Activated naive CD8-positive, alpha-beta T cell treated with anti-CD3 and anti-CD28 coated beads, Interleukin-2, amount 10 ng/mL, durations not matched to agents 7 days and 5 days (primary cell): ENCODE measurements at regions not wholly inside any gene's neighbourhood (a gene's known extent, or its start where the extent isn't known, plus 50 kb on each side); places are given as distances from the start of the nearest gene placed in this dataset.

ENCODE experiments used
- ATAC-seq: fragments of 150-1000 bp; cut with Tn5 transposase; one replicate; pipeline ENCODE4 v1.10.0; 2021; ENCODE audit warnings: low read depth, moderate library complexity
- POLR2A ChIA-PET: fragments of 350-600 bp; sonication (Branson Sonifier 250); formaldehyde crosslinking; loops from one replicate; lab custom pipeline; 2021; ENCODE audit warnings: antibody characterized with exemption; lab: Charles Lee
- DNase-seq: peaks from one replicate; pipeline ENCODE4 v3.0.0; 2021
- H3K27ac Mint-ChIP-seq: one replicate; pipeline ENCODE4 v1.8.0; 2022; ENCODE audit warnings: mild to moderate bottlenecking, mixed read lengths
- H3K27me3 Mint-ChIP-seq: one replicate; pipeline ENCODE4 v1.8.0; 2022; ENCODE audit warnings: mild to moderate bottlenecking, moderate library complexity, mixed read lengths
- H3K36me3 Mint-ChIP-seq: one replicate; pipeline ENCODE4 v1.8.0; 2021; ENCODE audit warnings: mild to moderate bottlenecking, mixed read lengths
- H3K4me1 Mint-ChIP-seq: one replicate; pipeline ENCODE4 v1.8.0; 2021; ENCODE audit warnings: mixed read lengths
- H3K4me3 Mint-ChIP-seq: one replicate; pipeline ENCODE4 v1.8.0; 2022; ENCODE audit warnings: mild to moderate bottlenecking, moderate library complexity, mixed read lengths
- H3K9me3 Mint-ChIP-seq: one replicate; pipeline ENCODE4 v1.8.0; 2021; ENCODE audit warnings: mixed read lengths

GRCh38 chr5:155492191-155492590 lies 478.6 kb downstream of the KIF4B start:
- no peak overlapping the region for H3K4me3 Mint-ChIP-seq
- no peak for ATAC-seq
- no peaks in the 10 kb centered on the region for H3K4me1 Mint-ChIP-seq
- DNase-seq: no peak
- no peak overlapping the region for H3K27ac Mint-ChIP-seq
- POLR2A ChIA-PET: no interaction called here
- H3K9me3 Mint-ChIP-seq: no peaks in the 10 kb centered on the region
- no peaks in the 10 kb centered on the region for H3K27me3 Mint-ChIP-seq
- no peaks in the 10 kb centered on the region for H3K36me3 Mint-ChIP-seq

DNA sequence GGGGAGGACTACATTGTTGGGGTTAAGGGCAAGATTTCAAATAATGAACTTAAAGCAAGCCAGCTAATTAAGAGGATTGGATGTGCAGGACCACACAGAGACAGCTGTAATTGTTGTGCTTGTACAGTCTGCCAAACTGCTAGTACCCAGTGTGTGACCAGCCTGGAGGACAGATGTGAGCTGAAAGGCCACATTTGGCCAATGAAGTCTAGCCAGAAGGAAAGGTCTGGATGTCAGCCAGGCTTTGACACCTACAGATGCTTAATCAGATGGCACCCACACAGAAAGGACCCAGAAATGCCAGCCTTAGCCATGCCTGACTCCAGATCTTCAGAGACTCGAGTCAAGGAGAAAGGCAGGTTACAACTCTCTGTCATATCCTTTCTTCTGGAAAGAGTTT lies 491.1 kb downstream of the KIF4B start:
- Mint-ChIP-seq H3K27me3 (no peaks in the 10 kb centered on the region), H3K9me3 (no peaks in the 10 kb centered on the region), H3K36me3 (no peaks in the 10 kb centered on the region), H3K4me3 (no peak overlapping the region), H3K4me1 (no peaks in the 10 kb centered on the region), H3K27ac (no peak overlapping the region)
- ATAC-seq: no peak
- no peak for DNase-seq
- POLR2A ChIA-PET: no interaction called here

- Mint-ChIP-seq H3K9me3 (no peaks in the 10 kb centered on the region), H3K4me1 (no peaks in the 10 kb centered on the region), H3K27ac (no peak overlapping the region), H3K27me3 (no peaks in the 10 kb centered on the region), H3K4me3 (no peak overlapping the region), H3K36me3 (no peaks in the 10 kb centered on the region)
- no peak for DNase-seq
- ATAC-seq: no peak
- POLR2A ChIA-PET: no interaction called here
These were observed 493.8 kb downstream of the KIF4B start for GRCh38 chr5:155507363-155507762.

GRCh38 chr5:155508673-155509072 lies 495.1 kb downstream of the KIF4B start:
- H3K4me3 Mint-ChIP-seq: no peak overlapping the region
- POLR2A ChIA-PET: no interaction called here
- H3K4me1 Mint-ChIP-seq: no peaks in the 10 kb centered on the region

GRCh38 chr5:155512329-155512728 lies 498.8 kb downstream of the KIF4B start:
- Mint-ChIP-seq H3K4me1 (no peaks in the 10 kb centered on the region), H3K9me3 (peaks cover 2% of the 10 kb centered on the region), H3K4me3 (no peak overlapping the region), H3K27ac (no peak overlapping the region), H3K27me3 (no peaks in the 10 kb centered on the region), H3K36me3 (no peaks in the 10 kb centered on the region)
- no peak for ATAC-seq
- POLR2A ChIA-PET: no interaction called here
- no peak for DNase-seq

More at GRCh38 chr5:155508673-155509072, 495.1 kb downstream of the KIF4B start:
- H3K27ac Mint-ChIP-seq: no peak overlapping the region
- no peaks in the 10 kb centered on the region for H3K9me3 Mint-ChIP-seq
- no peaks in the 10 kb centered on the region for H3K27me3 Mint-ChIP-seq
- ATAC-seq (no peak), DNase-seq (no peak)
- no peaks in the 10 kb centered on the region for H3K36me3 Mint-ChIP-seq

- Mint-ChIP-seq H3K4me3 (no peak overlapping the region), H3K36me3 (no peaks in the 10 kb centered on the region), H3K27me3 (no peaks in the 10 kb centered on the region), H3K27ac (no peak overlapping the region), H3K9me3 (peaks cover 2% of the 10 kb centered on the region), H3K4me1 (no peaks in the 10 kb centered on the region)
- no peak for DNase-seq
- POLR2A ChIA-PET: no interaction called here
- ATAC-seq: no peak
These were observed 500.6 kb downstream of the KIF4B start for GRCh38 chr5:155514105-155514563.

DNA sequence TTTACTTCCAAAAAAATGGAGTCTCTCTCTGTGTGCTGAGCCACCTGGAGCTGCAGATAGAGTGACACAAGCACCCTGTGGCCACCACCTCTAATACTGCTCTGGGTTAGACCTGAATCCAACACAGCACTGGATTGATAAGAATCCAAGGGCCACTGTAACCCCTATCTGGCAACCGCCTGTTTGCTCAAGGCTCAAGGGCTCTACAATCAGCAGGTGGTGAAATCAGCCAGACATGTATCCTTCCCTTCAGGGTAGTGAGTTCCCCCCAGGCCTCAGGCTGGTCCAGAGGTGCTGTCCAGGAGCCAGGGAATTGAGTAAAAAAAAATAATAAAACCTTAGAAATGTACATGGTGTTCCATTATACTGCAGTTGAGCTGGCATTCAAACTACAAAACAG lies 509.0 kb downstream of the KIF4B start:
- Mint-ChIP-seq H3K9me3 (no peaks in the 10 kb centered on the region), H3K27ac (no peak overlapping the region), H3K36me3 (no peaks in the 10 kb centered on the region), H3K4me3 (no peak overlapping the region), H3K4me1 (no peaks in the 10 kb centered on the region), H3K27me3 (no peaks in the 10 kb centered on the region)
- ATAC-seq: no peak
- POLR2A ChIA-PET: no interaction called here
- DNase-seq: no peak

DNA sequence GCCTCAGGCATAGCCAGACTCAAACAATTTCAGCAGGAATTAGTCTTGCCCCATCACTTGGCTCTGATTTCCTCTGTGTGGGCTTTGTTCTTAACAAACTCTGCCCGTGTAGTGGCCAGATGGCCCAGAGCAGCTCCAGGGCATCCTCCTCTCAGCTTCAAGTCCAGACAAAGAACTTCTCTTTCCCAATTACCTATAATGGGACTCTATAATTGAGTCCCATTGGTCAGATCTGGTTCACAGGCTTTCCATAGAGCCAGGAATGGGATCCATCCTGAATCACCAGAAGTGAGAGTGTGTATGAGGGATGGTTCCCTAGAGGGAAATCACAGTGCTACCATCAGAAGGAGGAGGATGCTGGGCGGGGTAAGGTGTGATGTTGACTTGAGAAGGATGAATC lies 515.8 kb downstream of the KIF4B start:
- ATAC-seq (no peak), DNase-seq (no peak)
- H3K4me1 Mint-ChIP-seq: no peaks in the 10 kb centered on the region
- no peak overlapping the region for H3K4me3 Mint-ChIP-seq
- H3K36me3 Mint-ChIP-seq: no peaks in the 10 kb centered on the region
- H3K9me3 Mint-ChIP-seq: no peaks in the 10 kb centered on the region
- H3K27ac Mint-ChIP-seq: no peak overlapping the region
- POLR2A ChIA-PET: no interaction called here
- H3K27me3 Mint-ChIP-seq: no peaks in the 10 kb centered on the region

DNA sequence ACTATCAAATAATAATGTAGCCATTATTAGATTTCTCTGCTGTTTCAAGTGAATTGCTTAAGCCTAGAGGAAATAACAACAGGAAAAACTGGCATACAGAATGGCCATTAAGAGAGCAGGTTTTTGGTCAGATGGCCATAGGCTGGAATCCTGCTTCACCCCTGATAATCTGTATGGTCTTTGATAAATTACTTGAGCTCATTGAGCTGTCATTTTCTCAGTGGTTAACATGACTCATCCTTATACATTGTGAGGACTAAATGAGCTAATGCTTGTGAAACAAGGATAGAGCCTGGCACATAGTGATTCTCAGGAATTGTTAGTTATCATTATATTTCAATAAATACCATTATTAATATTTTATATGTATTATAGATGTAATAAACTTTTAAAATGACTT lies 516.5 kb downstream of the KIF4B start:
- H3K4me1 Mint-ChIP-seq: no peaks in the 10 kb centered on the region
- ATAC-seq: no peak
- no peak for DNase-seq
- H3K27me3 Mint-ChIP-seq: no peaks in the 10 kb centered on the region
- POLR2A ChIA-PET: no interaction called here
- no peaks in the 10 kb centered on the region for H3K9me3 Mint-ChIP-seq
- H3K27ac Mint-ChIP-seq: no peak overlapping the region
- no peaks in the 10 kb centered on the region for H3K36me3 Mint-ChIP-seq
- H3K4me3 Mint-ChIP-seq: no peak overlapping the region

DNA sequence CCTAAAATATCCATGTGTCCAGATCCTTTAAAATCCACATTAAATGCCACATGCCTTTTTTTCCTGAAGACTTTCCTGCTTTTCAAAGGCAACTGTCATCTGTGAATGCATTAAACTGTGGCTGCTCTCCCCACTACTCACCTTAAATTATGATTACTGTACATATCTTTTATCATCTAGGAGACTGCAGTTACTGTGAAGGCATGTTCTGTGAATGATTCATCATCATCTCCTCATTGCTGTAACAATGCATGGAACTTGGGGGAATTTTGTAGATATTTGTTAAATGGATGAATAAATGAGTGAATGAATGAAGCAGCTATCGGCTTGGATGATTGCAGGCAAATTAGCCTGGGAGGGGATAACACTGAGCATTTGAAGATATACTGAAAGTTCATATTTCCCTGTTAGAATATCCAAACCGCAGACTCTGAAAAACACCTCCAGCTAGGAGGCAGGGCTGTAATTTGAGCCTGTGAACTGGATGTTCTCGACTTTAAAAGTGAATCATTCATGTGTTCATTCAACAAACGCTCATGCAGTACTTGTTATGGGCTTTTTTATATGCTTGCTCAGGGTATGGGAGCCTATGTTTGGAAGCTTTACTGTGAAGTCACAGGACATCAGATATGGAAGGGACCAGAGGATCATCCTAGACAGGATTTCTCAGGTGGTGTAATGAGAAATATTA lies 519.2 kb downstream of the KIF4B start:
- no peaks in the 10 kb centered on the region for H3K36me3 Mint-ChIP-seq
- ATAC-seq: no peak
- no peak overlapping the region for H3K4me3 Mint-ChIP-seq
- POLR2A ChIA-PET: no interaction called here
- H3K9me3 Mint-ChIP-seq: no peaks in the 10 kb centered on the region
- no peak for DNase-seq
- no peak overlapping the region for H3K27ac Mint-ChIP-seq
- H3K27me3 Mint-ChIP-seq: no peaks in the 10 kb centered on the region
- no peaks in the 10 kb centered on the region for H3K4me1 Mint-ChIP-seq

DNA sequence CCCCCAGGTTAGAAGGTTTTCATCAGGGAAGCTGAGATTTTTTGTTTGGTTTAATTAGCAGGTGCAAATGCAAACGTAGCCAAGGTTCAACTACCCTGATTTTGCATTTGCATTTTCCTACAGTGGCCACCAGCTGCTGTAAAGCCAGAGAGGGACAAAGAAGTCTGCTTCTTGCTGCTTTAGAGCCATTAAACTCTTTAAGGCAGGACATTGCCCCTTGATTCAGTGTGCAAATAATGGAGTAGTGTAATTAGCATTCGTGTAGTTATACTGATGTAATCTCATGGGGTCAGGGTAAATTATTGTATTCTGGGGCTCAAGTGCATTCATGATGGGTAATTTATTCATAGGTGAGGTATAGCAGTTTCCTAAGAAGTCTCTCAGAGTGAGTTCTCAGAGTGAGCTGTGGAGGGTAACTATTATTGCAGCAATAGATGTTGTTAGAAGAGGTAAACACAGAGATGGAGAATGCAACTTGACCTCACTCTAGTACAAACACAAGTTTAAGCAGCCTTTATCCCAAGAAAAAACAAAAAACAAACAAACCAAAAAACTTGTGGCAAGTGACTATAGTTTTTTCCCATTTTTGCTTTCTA lies 526.5 kb downstream of the KIF4B start:
- POLR2A ChIA-PET: no interaction called here
- Mint-ChIP-seq H3K27me3 (no peaks in the 10 kb centered on the region), H3K9me3 (no peaks in the 10 kb centered on the region), H3K27ac (no peak overlapping the region), H3K4me1 (no peaks in the 10 kb centered on the region), H3K36me3 (no peaks in the 10 kb centered on the region), H3K4me3 (no peak overlapping the region)
- no peak for DNase-seq
- no peak for ATAC-seq

DNA sequence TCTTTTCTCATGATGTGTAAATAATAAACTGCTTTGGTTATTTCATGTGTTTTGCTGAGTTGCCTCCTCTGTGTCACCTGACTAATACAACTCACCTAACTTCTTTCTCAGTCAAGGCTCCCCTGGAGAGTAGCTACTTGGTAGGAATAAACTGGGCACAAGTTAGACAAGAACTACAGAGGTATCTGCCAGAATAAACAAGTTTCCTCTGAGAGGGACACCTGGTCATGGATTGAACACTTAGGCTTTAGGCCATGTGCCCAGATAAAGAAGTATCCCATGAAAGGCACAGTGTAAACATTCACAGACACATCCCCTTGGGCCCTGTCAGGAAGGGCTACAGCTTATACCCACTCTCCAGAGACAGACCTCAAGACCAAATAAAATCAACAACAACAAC lies 532.5 kb downstream of the KIF4B start:
- no peaks in the 10 kb centered on the region for H3K36me3 Mint-ChIP-seq
- no peak for DNase-seq
- ATAC-seq: no peak
- H3K27ac Mint-ChIP-seq: no peak overlapping the region
- H3K4me3 Mint-ChIP-seq: no peak overlapping the region
- no peaks in the 10 kb centered on the region for H3K4me1 Mint-ChIP-seq
- H3K9me3 Mint-ChIP-seq: peaks cover 2% of the 10 kb centered on the region
- no peaks in the 10 kb centered on the region for H3K27me3 Mint-ChIP-seq
- POLR2A ChIA-PET: no interaction called here

GRCh38 chr5:155554500-155554899 lies 540.9 kb downstream of the KIF4B start:
- ATAC-seq: no peak
- Mint-ChIP-seq H3K27ac (no peak overlapping the region), H3K27me3 (no peaks in the 10 kb centered on the region), H3K4me1 (no peaks in the 10 kb centered on the region), H3K36me3 (no peaks in the 10 kb centered on the region), H3K9me3 (peaks cover 2% of the 10 kb centered on the region), H3K4me3 (no peak overlapping the region)
- POLR2A ChIA-PET: no interaction called here
- no peak for DNase-seq

DNA sequence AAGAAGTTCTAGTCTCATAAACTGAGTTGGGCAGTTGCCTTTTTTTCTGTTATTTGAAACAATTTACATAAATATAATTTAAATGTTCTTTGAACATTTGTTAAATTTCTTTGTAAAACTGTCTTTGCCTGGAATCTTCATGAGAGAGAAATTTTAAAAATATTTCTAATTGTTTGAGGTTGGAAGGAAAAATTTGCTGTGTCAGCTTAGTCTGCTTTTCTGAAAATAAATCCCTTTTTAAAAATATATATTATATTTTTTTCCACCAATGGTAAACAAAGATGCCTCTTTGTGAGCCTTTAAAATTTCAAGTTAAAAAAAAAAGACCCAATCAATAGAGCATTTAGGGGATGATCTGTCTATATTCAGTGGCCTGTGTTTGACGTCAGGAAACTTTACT lies 542.7 kb downstream of the KIF4B start:
- Mint-ChIP-seq H3K36me3 (no peaks in the 10 kb centered on the region), H3K9me3 (no peaks in the 10 kb centered on the region), H3K27me3 (no peaks in the 10 kb centered on the region), H3K4me3 (no peak overlapping the region), H3K27ac (no peak overlapping the region), H3K4me1 (no peaks in the 10 kb centered on the region)
- POLR2A ChIA-PET: no interaction called here
- DNase-seq: no peak
- ATAC-seq: no peak
